Caco-2 (cell line): ENCODE measurements at regions not wholly inside any gene's neighbourhood (a gene's known extent, or its start where the extent isn't known, plus 50 kb on each side); places are given as distances from the start of the nearest gene placed in this dataset.

Source experiments
- BruUV-seq: library from RNA; stranded (reverse); fragments of 400-500 nt; replicated peaks from 2 replicates; lab custom pipeline; 2021; lab: Mats Ljungman, UMichigan
- CTCF ChIA-PET: fragments of 300-600 bp; sonication (Branson Sonifier 250); formaldehyde crosslinking; loops from one replicate; lab custom pipeline; 2022; ENCODE audit warnings: antibody characterized with exemption; lab: Charles Lee
- POLR2A ChIA-PET: fragments of 300-600 bp; sonication (Branson Sonifier 250); formaldehyde crosslinking; loops from one replicate; lab custom pipeline; 2022; ENCODE audit warnings: antibody characterized with exemption; lab: Charles Lee
- DNase-seq, 2 experiments: peaks; one replicate each; pipeline versions ENCODE4 v3.0.0 to v3.0.0-alpha.2; 2020 to 2022
- H3K27me3 ChIP-seq: replicated peaks from 2 replicates; pipeline ENCODE4 v1.6.0; 2011; ENCODE audit warnings: low read length; ENCODE audit not compliant: control insufficient read depth, insufficient read depth
- H3K36me3 ChIP-seq: 2 replicates; pipeline ENCODE4 v1.5.1; 2011; ENCODE audit warnings: low read length; ENCODE audit not compliant: control insufficient read depth, insufficient read depth
- H3K4me1 ChIP-seq: fragments of 250-450 bp; sonication (Bioruptor Pico); 2 replicates; pipeline ENCODE4 v1.5.1; 2020; ENCODE audit warnings: mild to moderate bottlenecking
- H3K4me3 ChIP-seq: 2 replicates; pipeline ENCODE4 v1.5.1; 2011; ENCODE audit warnings: low read depth, mild to moderate bottlenecking, control low read depth, low read length
- H3K9me3 ChIP-seq: fragments of 250-450 bp; sonication (Bioruptor Pico); 2 replicates; pipeline ENCODE4 v1.5.1; 2020; ENCODE audit warnings: mild to moderate bottlenecking, moderate library complexity
- H3K27ac Mint-ChIP-seq: one replicate; pipeline ENCODE4 v1.8.0; 2022; ENCODE audit warnings: mixed read lengths; ENCODE audit not compliant: unreplicated experiment
- H3K27me3 Mint-ChIP-seq: one replicate; pipeline ENCODE4 v1.8.0; 2022; ENCODE audit warnings: mixed read lengths; ENCODE audit not compliant: insufficient read depth, unreplicated experiment
- H3K36me3 Mint-ChIP-seq: one replicate; pipeline ENCODE4 v1.8.0; 2022; ENCODE audit warnings: mild to moderate bottlenecking, mixed read lengths; ENCODE audit not compliant: insufficient read depth, unreplicated experiment
- H3K4me1 Mint-ChIP-seq: one replicate; pipeline ENCODE4 v1.8.0; 2022; ENCODE audit warnings: low read depth, mixed read lengths; ENCODE audit not compliant: unreplicated experiment
- H3K4me3 Mint-ChIP-seq: one replicate; pipeline ENCODE4 v1.8.0; 2022; ENCODE audit warnings: mild to moderate bottlenecking, moderate library complexity, mixed read lengths; ENCODE audit not compliant: unreplicated experiment
- H3K9me3 Mint-ChIP-seq: one replicate; pipeline ENCODE4 v1.8.0; 2022; ENCODE audit warnings: mixed read lengths; ENCODE audit not compliant: unreplicated experiment
- CTCF ChIP-seq, 2 experiments: fragments of 200-600 bp in 1 of 2; IDR thresholded peaks; 1 replicate in 1 of 2; 2 replicates in 1 of 2; pipeline versions ENCODE4 v1.5.1 to v1.8.0; 2011 to 2022; ENCODE audit warnings: antibody characterized with exemption in 1 of 2, control low read depth in 1 of 2, inconsistent platforms in 1 of 2, low read depth in 1 of 2, low read length in 1 of 2, mild to moderate bottlenecking in 1 of 2, moderate library complexity in 1 of 2; ENCODE audit not compliant: insufficient read depth in 1 of 2, severe bottlenecking in 1 of 2, unreplicated experiment in 1 of 2
- intact Hi-C: fragments of 100-400 bp; cut with micrococcal nuclease; formaldehyde crosslinking; loops from one replicate; pipeline ENCODE4 v1.10.0; 2022; ENCODE audit not compliant: unreplicated experiment

- intact Hi-C loops: no loop called here
- DNase-seq: no peak
- Histone ChIP-seq H3K27me3 (no peaks in the 10 kb centered on the region), H3K36me3 (no peaks in the 10 kb centered on the region), H3K4me3 (no peak overlapping the region), H3K9me3 (no peaks in the 10 kb centered on the region; the same call in 1 of the 2 replicates), H3K4me1 (peaks cover 14% of the 10 kb centered on the region)
- POLR2A ChIA-PET: no interaction called here
- H3K27ac Mint-ChIP-seq: no peak overlapping the region
- peaks cover 9% of the 10 kb centered on the region for H3K9me3 Mint-ChIP-seq
- CTCF ChIA-PET: no interaction called here
- H3K4me1 Mint-ChIP-seq: no peaks in the 10 kb centered on the region
- no peak for TF ChIP-seq CTCF (IDR thresholded peaks at IDR 0.05; ENCODE audit: insufficient read depth in 1 of 2, low read depth in 1 of 2, low read length in 1 of 2, severe bottlenecking in 1 of 2, unreplicated experiment in 1 of 2)
- no TSS peak for BruUV-seq
- H3K36me3 Mint-ChIP-seq: no peaks in the 10 kb centered on the region
- no peak overlapping the region for H3K4me3 Mint-ChIP-seq
- no peaks in the 10 kb centered on the region for H3K27me3 Mint-ChIP-seq
These were observed 1882.6 kb downstream of the PCDH9 start for GRCh38 chr13:65347420-65348030.

GRCh38 chr13:65343898-65344663 is 1886.1 kb downstream of the PCDH9 start:
- H3K36me3 Mint-ChIP-seq: no peaks in the 10 kb centered on the region
- no peak overlapping the region for H3K27ac Mint-ChIP-seq
- ChIA-PET POLR2A (no interaction called here), CTCF (no interaction called here)
- BruUV-seq: no TSS peak
- DNase-seq: no peak
- no peaks in the 10 kb centered on the region for H3K27me3 Mint-ChIP-seq
- Histone ChIP-seq H3K27me3 (no peaks in the 10 kb centered on the region), H3K9me3 (no peaks in the 10 kb centered on the region; the same call in 1 of the 2 replicates), H3K4me3 (no peak overlapping the region), H3K4me1 (peaks cover 14% of the 10 kb centered on the region), H3K36me3 (no peaks in the 10 kb centered on the region)
- H3K4me3 Mint-ChIP-seq: no peak overlapping the region
- intact Hi-C loops: no loop called here
- H3K9me3 Mint-ChIP-seq: peaks cover 9% of the 10 kb centered on the region
- no peak for TF ChIP-seq CTCF (IDR thresholded peaks at IDR 0.05; ENCODE audit: insufficient read depth in 1 of 2, low read depth in 1 of 2, low read length in 1 of 2, severe bottlenecking in 1 of 2, unreplicated experiment in 1 of 2)
- no peaks in the 10 kb centered on the region for H3K4me1 Mint-ChIP-seq

- H3K36me3 ChIP-seq: no peaks in the 10 kb centered on the region
- peaks cover 14% of the 10 kb centered on the region for H3K4me1 ChIP-seq
- POLR2A ChIA-PET: no interaction called here
- H3K4me1 Mint-ChIP-seq: no peaks in the 10 kb centered on the region
- CTCF ChIA-PET: no interaction called here
- H3K4me3 Mint-ChIP-seq: no peak overlapping the region
- no peak for TF ChIP-seq CTCF (IDR thresholded peaks at IDR 0.05; ENCODE audit: insufficient read depth in 1 of 2, low read depth in 1 of 2, low read length in 1 of 2, severe bottlenecking in 1 of 2, unreplicated experiment in 1 of 2)
- intact Hi-C loops: no loop called here
- H3K27me3 ChIP-seq: no peaks in the 10 kb centered on the region
- H3K9me3 Mint-ChIP-seq: peaks cover 9% of the 10 kb centered on the region
- no TSS peak for BruUV-seq
- no peak overlapping the region for H3K27ac Mint-ChIP-seq
- no peak overlapping the region for H3K4me3 ChIP-seq
- H3K36me3 Mint-ChIP-seq: no peaks in the 10 kb centered on the region
- no peaks in the 10 kb centered on the region; the same call in 1 of the 2 replicates for H3K9me3 ChIP-seq
- DNase-seq: no peak
- H3K27me3 Mint-ChIP-seq: no peaks in the 10 kb centered on the region
These were observed 1887.4 kb downstream of the PCDH9 start for GRCh38 chr13:65342541-65343337.
